GM19372 (cell line): ENCODE measurements at regions not wholly inside any gene's neighbourhood (a gene's known extent, or its start where the extent isn't known, plus 50 kb on each side); places are given as distances from the start of the nearest gene placed in this dataset.

ENCODE experiments used
- ATAC-seq: cut with Tn5 transposase; IDR thresholded peaks from one replicate; pipeline ENCODE4 v1.9.1; 2021; ENCODE audit warnings: mild to moderate bottlenecking, low read depth, moderate library complexity; ENCODE audit not compliant: unreplicated experiment

DNA sequence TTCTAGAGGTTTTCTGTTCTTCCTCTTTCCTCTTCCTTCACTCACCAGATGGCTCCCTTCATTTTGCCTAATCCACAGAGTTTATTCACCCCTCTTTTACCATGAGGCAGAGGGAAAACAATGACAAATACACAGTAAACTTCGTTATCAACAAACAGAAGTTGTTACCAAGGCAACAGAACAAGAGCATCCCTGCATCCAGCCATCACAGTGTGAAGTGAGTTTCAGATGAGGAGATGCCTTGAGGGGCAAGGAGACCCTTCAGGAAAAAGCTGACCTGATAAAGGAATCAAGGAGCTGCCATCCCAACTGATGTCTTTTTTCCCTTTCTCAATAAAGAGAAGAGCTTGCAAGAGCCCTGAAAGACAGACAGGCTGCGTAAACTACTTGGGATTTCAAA, 195.3 kb downstream of the BRINP2 start:
- ATAC-seq, result no peak

DNA sequence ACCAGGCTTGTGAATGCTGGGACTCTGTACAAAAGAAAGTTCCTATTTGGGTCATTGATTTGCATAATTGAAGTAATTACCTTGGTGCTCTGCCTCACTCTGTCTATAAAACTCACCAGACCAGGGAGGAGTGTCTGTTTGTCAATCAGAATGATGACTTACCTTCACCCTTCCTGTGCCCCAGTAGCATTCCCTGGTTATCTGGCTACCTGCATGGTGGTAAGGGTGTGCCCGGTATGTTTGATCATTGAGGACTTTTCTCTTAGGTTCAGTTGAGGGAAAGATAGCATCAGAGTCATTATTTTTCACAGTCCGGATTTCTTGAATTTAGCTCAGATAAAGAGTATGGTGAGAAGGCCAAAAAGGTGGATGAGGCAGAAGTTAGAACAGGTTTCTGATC, 190.0 kb downstream of the BRINP2 start:
- ATAC-seq, result no peak

DNA sequence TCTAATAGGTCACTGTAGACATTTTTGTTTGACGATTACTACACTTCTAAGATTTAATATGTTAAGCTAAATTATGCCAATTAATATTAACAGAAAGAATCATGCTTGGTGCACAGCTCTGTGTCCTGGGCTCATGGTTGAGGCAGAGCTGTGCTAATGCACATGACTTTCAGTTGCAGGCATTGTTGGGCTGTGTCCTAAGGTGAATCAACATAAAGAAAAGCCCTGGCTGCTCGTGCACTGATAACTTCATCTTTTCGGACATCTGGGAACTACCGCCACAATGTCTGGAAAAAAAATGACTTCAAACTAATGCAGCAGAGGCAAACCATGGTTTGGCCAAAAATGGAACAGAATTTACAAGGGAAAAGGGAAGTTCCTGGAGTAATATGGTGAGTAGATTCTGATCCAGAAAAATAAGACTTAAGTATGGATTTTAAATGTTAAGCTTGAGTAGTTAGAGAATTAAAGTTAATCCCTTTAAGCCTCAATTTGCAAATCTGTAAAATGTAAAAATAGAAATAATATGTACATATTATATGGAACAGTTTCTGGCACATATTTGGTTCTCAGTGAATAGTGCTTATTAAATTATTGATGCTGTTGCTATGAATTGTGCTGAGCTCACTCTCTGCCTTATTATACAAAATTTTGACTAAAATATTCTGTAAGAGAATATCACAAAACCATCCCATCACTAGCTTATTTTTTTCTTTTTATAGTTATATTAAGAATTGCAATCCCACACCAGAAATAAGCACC, 186.1 kb downstream of the BRINP2 start:
- no peak for ATAC-seq

DNA sequence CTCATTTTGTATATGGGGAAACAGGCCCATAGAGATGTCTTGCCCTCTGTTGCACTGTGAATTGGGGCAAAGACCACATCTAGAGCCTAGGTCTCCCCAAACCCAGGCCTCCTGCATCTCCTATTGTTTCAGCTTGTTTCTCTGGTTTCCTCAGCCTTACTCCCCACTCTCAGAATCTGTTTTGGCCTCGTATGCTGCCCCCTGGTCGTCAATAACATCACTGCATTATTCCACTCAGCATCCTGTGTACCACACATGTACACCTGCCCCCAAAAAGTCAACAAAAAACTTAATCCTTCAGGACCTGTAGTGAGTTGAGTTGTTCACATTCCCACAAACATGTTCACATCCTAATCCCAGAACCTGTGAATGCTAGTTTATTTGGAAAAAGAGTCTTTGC, 184.8 kb downstream of the BRINP2 start:
- ATAC-seq, result no peak

DNA sequence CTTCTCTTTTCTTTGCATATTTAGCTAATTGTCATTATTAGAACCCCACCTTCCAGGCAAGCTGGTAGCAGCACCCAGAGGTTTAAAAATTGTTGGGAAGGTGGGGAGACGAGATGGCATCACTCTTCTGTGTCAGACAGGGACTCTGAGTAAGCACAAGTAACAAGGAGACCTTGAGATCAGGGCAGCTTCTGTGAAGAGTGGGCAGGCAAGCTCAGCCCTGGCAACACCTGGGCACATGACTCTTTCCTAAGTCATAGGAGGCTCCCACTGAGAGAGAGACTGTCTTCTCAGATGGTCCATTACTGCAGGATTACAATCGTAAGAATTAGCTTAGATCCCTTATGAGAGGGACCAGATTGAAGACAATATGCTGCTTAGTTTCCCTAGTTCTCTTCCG, 183.5 kb downstream of the BRINP2 start:
- ATAC-seq, result no peak

DNA sequence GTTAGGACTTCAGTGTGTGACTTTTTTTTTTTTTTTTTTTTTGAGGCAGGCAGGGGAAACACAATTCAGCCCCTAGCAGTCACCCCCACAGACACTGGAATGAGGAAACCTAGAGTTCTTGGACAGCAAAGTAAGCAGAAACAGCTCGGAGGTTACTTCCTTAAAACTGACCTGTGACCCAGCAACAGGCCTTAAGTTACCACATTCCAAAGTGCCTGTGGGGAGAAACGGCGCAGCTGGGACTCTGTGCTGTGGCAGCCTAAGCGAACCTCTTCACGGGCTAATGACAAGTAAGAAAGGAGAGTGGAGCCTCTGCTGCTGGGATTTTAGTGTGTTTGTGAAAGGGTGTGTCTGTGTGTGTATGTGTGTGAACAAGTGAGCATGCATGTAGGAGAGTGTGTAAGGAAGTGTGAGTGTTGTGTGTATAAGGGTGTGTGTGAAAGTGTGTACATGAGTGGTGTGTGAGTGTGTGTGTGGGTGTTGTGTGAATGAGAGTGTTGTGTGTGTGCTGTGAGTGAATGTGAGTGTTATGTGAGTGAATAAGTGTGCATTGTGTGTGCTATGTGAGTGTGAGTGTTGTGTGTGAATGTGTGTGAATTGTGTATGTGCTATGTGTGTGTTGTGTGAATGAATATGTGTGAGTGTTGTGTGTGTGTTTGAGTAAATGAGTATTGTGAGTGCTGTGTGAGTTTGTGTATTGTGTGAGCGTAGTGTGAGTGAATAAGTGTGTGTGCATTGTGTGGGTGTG, 180.8 kb downstream of the BRINP2 start:
- ATAC-seq, result no peak

DNA sequence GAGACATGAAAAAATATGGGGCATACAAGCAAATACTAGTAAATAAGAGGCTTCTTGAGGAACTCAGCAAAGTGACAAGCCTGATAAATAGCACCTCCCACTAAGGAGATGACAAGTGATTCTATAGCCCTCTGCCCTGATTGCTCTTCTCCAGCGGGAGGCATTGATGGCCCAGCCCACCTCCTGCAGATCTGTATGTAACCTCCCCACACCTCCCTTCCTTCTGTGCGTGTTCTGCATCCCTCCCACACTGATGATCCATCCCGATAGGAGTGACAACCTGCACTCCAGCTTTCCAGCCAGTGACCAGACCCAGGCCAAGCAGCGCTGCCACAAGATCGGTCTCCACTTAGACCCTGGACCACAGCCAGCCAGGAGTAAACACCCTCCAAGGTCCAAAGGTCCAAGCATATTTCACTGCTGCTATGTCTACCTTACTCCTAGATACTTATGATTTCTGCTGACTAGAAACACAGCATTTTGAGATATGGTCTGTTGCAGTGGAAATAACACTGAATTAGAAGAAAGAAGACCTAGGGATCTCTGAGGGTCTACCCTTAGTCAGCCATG, 176.1 kb downstream of the BRINP2 start:
- ATAC-seq, result no peak

DNA sequence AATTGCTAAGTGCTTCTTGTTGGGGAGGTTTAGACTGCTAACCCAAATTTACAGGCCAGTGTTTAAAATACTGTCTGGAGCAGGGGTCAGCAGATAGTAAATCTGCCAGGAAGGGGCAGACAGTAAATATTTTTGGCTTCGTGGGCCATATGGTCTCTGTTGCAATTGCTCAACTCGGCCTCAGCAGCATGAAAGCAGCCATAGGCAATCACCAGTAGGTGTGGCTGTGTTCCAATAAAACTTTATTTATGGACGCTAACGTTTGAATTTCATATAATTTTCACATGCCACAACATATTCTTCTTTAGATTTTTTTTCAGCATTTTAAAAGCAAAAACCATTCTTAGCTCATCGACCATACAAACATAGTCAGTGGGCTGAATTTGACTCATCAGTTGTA, 172.7 kb downstream of the BRINP2 start:
- no peak for ATAC-seq

DNA sequence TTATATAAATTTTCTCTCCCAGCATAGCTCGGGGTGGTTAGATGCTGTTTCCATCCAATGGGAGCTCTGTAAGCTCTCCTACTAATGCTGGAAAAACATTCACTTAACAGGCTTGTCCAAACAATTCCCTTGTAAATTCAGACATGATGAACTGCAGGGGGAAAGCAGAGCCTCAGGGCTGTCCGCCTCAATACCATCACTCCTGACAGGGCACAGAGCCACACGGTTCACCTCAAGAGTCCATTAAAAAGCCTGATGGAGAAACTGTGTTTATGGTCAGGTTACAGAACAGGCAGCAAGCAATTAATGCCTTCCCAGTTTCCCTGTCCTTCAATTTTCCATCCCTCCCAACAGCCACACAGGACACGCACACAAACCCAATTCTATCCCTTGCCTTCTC, 171.0 kb downstream of the BRINP2 start:
- ATAC-seq, result no peak

DNA sequence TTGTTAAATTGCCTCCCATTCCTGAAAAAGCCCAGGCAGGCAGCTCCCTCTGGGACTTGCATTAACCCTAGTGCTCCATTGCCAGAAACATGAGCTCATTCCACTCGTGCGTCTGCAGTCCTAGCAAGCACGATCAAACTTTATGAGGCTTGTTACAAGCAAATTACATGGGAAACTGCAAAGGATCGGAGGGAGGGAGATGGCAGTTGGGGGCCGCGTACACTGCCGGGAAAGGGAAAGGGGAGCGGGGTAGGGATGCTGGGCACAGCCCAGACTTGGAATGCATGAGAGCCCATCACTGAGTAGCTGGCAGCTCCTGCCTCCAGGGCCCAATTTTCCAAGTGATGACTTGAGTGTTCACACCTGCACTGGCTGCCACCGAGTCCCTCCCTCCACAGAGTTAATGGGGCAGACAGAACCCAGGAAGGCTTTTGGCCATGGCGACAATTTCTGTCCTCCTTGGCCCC, 169.9 kb downstream of the BRINP2 start:
- no peak for ATAC-seq

DNA sequence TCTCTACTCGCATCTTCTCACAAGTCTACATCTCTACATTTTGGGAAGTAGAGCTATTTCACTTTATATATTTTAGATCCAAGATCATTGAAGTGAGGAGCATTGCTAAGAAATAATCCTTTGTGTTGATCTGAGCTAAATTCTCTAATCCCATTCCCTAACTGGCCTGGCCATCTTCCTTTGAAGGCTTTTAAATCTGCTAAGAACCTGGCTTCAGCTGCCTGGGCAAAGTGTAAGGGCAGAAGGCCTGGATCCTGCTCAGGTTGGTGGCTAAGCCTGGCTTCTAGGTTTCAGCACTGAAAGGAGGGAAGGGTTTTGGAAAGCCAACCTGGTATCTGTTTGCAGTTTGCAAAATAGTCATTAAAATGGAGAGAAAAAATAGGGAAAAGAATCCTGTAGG, 167.6 kb downstream of the BRINP2 start:
- ATAC-seq, result no peak

DNA sequence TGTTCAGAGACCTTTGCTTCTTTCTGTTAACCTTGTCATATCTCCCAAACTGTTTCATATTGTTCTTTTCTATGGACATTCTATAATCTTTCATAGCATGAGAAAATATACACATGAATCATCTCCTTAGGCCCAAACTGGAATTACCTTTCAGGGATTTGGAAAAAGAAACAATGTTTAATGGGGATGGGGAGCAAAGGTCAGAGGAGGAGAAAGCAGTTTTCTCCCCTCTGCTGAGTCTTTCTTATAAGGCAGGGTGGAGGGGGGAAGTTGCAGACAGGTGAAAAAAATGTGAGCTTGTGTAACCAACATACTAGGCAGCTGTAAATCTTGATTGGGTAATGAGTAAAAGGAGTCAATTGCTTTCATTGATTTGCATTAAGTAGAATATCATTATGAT, 164.1 kb downstream of the BRINP2 start:
- no peak for ATAC-seq

DNA sequence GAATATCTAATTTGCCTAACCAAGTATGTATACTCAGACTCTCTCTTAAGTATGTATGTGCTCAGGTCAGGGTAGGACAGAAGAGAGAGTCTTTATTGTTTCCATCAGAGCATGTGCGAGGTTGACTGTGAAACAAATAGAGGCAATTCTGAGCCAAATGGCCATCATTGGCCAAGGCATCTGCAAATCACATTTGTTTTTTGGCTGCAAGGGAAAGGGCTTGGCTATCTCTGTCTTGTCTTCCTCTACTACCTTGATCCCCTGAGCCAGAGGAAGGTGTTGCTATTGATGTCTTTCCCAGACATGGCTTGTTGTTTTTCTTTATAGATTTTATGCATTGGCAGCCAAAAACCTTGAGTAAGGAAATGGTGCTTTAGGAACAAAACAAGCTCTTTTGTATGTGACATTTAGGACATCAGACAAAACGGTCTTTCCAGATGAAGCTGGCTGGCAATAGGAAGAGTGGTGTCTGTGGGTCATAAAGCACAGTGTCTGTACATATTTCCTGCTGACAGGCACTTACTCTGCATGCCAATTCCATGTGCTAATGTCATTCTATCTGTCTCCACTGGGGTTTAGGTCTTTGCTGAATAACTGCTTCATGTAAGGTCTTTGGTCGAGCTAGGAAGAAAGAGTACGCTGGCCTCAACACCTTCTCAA, 163.3 kb downstream of the BRINP2 start:
- ATAC-seq, result no peak
